GM18909 (cell line): ENCODE measurements at regions not wholly inside any gene's neighbourhood (a gene's known extent, or its start where the extent isn't known, plus 50 kb on each side); places are given as distances from the start of the nearest gene placed in this dataset.

Experiments used
- ATAC-seq: cut with Tn5 transposase; IDR thresholded peaks from one replicate; pipeline ENCODE4 v1.9.1; 2021; ENCODE audit warnings: mild to moderate bottlenecking; ENCODE audit not compliant: unreplicated experiment, poor library complexity

DNA sequence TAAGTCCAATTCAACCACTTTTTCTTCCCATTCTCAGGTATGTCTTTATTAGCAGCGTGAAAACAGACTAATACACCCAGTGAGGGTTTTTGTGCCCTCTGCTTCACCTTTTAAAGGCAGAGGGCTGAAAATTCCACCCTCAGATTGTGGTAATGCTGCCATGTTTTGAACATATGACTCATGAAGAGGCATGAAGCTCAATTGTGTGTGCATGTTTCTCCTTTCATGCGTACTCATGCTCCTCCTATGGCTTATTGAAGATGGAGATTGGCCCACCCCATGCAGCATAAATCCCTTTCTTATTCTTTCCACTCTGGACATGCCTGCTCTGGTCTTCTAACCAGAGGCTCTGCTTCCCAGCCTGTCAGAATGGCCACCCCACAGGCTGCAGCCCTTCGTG, 168.0 kb upstream of the PRKCQ start:
- ATAC-seq, result no peak

DNA sequence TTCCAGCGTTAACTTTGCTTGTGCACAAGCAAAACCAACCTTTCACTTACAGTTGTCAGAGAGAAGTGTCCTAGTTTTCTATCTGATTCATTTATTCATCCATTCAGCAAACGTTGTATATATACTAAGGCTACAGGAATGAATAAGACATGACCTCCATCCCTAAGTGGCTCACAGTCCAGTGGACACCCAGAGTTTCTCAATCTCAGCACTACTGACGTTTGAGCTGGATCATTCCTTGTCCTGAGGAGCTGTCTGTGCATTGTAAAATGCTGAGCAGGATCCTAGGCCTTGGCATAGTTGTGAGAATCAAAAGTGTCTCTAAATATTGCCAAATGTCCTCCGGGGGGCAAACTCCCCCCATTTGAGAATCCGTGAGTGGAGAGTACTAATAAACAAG, 166.7 kb upstream of the PRKCQ start:
- ATAC-seq, result no peak

DNA sequence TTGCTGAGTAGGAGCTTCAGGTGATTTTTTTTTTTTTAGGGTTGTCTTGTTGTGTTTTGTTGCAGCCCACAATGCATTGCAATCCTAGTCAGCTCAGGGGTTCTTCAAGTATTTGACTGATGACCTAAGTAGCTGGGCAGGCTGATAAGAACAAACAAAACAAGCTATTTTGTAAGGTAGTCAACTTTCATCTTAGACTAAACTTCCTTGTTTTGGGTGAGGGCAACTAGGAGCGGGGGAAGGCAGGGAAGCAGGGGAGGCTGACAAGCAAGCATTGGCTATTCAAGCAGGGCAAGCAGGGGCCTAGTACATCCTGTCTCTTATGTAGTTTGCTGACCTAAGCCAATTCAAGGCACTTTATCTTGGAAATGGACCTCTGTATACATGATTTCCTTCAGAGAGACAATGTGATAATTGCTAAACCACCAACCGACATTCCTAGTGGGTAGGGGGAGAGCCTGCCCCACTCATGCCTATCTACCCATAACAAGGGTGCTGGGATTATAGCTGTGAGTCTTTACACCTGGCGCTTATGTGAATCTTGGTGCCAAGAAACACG, 163.3 kb upstream of the PRKCQ start:
- ATAC-seq, result no peak

- ATAC-seq, result no peak
Observed at GRCh38 chr10:6741541-6741941, 161.5 kb upstream of the PRKCQ start.

DNA sequence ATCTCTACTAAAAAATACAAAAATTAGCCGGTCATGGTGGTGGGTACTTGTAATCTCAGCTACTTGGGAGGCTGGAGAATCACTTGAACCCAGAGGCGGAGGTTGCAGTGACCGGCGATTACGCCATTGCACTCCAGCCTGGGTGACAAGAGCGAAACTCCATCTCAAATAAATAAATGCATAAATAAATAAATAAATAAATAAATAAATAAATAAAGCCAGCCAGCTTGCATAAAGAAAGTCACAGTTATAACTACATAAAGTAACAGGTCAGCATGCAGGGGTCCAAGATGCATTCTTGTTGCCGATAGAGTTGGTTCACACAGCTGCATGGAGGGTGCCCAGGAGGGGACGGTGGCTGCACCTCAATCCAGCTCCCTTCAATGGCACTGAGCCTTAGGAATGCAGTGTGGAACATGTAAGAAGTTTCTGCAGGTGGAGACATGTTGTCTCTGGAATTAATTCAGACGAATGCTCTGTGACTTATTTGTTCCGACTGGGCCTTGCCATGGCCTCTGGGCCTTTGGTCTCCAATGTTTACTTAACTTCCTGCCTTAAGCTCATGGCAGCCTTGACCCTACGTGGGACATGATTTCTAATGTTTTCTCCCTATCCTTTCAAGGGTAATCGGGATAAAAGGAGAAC, 159.6 kb upstream of the PRKCQ start:
- no peak for ATAC-seq

- no peak for ATAC-seq
Observed at GRCh38 chr10:6738112-6738768, 158.2 kb upstream of the PRKCQ start.

DNA sequence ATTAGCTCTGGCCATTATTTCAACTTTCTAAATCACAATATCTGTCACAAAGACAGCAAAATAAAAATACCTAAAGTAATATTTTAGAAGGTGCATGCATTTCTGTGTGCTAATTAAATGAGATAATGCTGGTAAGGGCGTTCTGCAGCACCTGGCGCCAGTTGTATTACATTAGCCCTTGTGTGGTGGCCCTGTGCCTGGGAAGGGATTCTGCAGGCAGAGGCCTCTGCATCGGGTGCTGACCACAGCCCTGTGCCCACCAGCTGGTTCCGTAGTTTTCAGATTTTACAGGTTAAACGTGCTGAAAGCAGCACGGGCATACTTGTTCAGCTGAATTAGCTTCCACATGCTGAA, 157.7 kb upstream of the PRKCQ start:
- ATAC-seq, result no peak

GRCh38 chr10:6737080-6737641, 157.1 kb upstream of the PRKCQ start:
- no peak for ATAC-seq

DNA sequence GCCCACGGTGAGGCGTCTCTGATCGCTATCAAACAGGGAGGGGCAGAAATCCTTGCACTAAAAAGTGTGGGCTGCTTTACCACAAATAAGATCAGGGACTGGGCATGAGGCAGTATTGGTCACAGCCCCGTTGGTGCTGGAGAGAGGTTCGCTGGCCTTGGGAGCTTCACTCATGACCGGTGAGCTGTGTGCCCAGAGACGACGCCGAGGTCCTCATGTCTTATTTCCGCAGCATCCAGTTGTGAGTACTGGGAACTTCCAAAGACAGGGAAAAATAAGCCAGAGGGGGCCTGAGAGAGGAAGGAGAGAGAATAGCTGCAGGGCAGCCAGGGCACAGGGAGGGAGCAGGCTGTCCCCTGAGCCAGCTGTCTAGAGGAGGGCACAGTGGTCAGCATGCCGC, 154.2 kb upstream of the PRKCQ start:
- no peak for ATAC-seq

DNA sequence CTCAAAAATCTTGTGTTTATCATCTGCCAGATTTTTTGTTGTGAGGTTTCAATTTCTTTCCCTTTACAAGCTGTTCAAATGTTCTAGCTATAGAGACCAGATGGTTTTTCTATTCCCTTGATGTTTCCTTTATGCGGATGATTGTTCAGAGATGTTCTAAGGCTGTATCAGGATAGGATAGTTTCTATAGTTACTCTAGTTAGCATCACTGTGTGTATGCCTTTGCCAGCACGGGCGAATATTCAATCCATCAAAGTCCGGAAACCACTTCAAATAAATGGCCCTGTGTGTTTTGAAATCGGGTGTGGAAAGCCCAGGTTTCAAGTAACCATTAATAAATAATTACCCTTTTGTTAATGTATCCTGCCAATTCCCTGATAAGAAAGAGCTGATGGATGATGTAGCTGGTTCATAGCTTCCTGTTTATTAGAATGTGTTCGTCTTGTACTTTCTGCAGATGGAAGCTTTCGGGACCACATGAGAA, 149.8 kb upstream of the PRKCQ start:
- no peak for ATAC-seq

DNA sequence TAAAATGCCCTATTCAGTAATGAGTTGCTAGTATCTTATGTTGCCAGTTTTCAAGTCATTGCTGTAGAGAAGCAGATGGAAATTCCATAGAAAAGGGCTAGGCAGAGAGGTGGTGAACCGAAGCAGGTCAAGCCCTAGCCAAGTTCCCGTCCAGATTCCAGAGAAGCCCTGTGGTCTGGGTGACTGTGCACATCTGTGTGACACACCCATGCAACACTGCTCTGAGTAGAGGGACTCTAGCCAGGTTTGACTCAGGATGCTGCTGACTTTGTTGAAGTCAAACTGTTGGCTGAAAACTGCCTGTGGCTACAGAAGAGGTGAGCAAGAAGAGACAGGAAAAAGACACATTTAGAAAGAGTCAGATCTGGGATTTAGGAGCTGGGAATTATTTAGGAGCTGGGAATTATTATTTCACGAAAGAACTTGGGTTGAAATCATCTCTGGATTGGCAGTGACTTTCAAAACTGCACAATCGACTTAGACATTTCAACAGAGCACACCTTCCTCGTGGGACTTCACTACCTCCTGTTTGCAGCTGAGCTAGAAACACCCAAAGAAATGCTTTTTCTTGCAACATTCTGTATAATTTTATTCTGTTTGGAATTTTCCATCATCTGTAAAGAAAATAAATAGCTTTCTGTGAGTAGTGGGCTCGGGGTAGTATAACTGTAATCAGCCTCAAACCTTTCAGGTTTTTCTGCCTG, 149.1 kb upstream of the PRKCQ start:
- no peak for ATAC-seq

GRCh38 chr10:6726924-6727323, 146.8 kb upstream of the PRKCQ start:
- no peak for ATAC-seq

DNA sequence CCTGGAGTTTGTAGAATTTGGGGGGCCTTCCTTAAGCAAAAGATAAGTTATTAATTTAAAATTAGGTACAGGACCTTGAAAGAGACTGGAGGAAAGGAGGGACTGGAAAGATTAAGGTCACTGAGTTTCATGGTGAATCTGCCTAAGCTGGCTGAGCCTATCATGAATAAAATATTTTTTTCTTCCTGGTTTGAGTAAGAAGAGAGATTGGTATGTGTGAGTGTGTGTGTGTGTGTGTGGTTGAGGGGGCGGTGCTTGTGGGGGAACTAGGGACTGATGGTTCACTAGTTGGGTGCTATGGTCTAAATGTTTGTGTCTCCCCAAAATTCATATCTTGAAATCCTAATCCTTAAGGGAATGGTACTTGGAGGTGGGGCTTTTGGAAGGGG, 142.5 kb upstream of the PRKCQ start:
- ATAC-seq, result no peak

DNA sequence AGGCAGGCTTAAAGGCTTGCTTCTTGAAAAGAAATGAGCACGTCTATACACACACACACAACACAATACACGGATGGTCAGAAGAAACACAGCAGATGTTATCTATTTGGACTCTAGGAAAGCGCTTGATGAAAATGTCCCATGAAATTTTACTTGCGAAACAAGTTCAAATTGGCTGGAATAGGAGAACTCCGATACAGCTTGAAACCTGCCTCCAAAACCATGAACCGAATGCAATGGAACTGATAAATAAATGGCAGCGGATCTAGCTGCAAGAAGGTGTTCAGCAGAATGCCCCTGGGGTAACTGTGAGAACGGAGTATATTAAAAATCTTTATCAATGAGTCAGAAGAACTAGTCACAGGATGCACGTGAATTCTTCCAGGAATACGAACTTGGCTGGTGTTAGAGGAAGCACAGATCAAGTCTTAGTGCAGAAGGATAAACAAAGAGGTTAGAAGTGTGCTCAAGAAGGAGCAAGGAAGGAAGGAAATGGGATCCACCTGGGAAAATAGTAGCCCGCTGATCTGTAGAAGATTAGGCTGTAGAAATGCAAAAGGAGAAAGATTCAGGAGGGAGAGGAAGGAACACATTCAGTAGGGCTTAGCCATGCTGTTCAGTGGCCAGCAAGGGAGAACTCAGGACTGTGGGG, 142.0 kb upstream of the PRKCQ start:
- ATAC-seq, result no peak

GRCh38 chr10:6721480-6721879, 141.4 kb upstream of the PRKCQ start:
- no peak for ATAC-seq

DNA sequence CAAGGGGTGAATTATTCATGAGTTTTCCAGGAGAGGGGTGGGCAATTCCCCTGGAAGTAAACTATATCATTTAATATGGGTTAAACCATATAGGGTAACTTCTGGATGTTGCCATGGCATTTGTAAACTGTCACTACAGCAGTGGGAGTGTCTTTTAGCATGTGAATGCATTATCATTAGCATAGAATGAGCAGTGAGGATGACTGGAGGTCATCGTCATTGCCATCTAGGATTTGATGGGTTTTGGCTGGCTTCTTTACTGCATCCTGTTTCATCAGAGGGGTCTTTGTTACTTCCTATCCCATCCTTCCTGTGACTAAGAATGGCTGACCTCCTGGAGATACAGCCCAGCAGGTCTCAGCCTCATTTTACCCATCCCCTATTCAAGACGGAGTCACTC, 139.5 kb upstream of the PRKCQ start:
- no peak for ATAC-seq

- ATAC-seq, result no peak
Observed at GRCh38 chr10:6718550-6718949, 138.5 kb upstream of the PRKCQ start.

- no peak for ATAC-seq
Observed at GRCh38 chr10:6716516-6716915, 136.4 kb upstream of the PRKCQ start.

GRCh38 chr10:6713716-6714115, 133.6 kb upstream of the PRKCQ start:
- no peak for ATAC-seq

- no peak for ATAC-seq
Observed at GRCh38 chr10:6713120-6713519, 133.0 kb upstream of the PRKCQ start.

DNA sequence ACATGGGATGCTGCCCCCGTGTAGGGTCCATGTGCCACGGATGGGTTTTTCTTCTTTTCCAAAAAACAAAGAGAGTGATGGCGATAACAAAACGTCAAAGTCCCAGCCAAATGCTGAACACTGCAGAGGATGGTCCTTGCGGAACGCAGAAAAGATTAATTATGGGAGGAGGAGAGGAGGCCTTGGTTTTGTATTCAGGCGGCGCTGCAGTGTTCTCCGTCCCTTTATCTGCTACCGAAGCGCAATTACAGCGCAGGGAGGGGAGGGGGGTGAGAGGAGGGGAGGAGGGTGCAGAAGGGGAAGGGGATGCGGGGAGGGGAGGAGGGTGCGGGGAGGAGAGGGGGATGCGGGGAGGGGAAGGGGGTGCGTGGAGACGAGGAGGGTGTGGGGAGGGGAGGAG, 131.8 kb upstream of the PRKCQ start:
- ATAC-seq, result no peak
